ENCODE measurements at regions not wholly inside any gene's neighbourhood (a gene's known extent, or its start where the extent isn't known, plus 50 kb on each side); places are given as distances from the start of the nearest gene placed in this dataset.

DNA sequence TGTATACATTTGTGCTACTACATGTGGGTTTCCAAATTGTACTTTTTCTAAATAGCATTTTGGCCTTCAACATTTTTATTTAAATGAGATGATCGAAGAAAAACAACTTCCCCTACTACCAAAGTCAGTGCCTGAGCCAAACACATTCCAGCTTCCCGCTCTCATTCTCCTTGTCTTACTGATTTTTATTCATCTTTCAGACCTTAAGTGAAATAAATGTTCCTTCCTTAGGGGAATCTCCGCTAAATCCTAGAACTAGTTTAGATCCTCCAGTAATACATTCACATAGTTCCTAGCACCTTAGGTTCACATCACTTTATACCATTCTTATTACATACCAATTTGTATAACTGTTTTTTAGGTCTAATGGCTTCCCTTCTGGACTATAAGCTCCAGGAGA is 122.3 kb upstream of the COL3A1 start:
- no peak for DNase-seq

DNA sequence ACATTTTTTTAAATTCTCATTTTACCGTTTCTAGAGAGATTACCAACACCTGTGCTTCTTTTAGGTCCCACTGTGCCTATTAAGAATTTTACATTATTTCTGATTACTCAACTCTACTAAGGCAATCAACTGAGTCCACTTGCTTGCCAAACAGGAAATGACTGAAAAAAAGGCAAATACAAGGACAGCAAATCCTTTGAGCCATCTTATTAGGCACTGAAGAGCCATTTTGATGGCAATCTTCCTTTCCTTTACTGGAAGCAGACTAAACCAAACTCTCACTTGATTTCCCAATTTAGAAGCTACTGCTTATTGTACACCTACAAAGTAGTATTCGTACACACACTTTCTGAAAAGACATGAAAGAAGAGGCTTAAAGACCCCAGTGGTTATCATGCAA is 121.4 kb upstream of the COL3A1 start:
- DNase-seq = no peak

DNA sequence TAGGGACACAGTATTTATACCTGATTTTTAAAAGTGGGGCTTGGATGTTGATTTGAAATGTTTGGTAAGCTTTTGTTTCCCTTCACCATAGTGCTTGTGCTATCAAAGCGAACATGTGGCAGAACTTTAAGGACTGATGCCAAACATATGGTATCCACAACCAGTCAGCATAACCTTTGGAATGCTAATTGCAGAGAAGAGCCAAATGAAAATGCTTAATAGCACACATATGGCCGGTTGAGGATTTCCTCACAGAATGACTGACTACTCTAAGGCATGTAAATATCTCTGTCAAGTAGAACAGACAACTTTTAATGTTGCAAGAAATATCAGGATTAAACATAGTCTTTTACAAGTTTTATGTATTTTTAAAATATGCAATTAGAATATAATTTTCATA is 120.9 kb upstream of the COL3A1 start:
- DNase-seq = no peak

DNA sequence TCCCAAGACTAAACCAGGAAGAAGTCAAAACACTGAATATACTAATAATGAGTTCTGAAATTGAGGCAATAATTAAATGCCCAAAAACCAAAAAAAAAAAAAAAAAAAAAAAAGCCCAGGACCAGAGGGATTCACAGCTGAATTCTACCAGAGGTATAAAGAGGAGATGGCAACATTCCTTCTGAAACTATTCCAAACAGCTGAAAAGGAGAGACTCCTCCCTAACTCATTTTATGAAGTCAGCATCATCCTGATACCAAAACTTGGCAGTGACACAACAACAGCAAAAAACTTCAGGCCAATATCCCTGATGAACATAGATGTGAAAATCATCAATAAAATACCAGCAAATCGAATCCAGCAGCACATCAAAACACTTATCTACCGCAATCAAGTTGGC is 108.5 kb upstream of the COL3A1 start:
- no peak for DNase-seq

DNA sequence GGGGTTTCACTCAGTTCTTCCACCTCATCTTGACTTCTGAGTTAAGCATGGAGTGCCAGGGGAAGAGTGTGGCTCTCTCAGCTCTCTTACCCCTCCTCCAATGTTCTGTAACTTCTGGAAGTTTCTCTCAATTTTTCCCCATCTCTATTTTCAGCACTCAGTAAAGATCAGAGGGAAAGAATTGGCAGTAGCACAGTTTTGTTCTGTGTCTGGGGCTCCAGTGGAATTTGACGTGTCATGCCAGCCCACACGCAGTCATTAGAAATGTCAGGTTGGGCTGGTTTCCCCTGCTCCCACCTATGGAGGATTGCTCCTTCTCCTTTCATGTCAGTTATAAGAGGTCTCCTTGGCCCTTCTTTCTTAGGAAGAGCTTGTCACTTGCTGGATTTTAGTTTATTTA is 104.6 kb upstream of the COL3A1 start:
- DNase-seq = no peak

DNA sequence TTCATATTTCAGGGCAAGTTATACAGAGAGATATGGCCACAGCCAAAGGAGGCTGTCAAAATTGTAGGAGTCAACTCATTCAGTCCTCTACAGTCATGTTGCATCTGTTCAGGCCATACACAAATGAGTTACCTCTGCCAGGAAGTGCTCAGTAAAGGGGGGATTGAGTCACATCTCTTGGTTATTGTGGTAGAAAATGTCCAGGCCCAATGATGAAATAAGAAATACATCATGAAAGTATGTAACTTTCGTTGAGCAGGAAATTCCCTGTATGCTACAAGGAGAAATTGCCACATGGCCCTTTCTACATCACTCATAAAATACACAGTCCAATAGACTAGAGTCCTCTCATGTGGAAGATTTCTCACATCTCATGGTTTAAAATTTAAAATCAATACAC is 103.9 kb upstream of the COL3A1 start:
- no peak for DNase-seq

DNA sequence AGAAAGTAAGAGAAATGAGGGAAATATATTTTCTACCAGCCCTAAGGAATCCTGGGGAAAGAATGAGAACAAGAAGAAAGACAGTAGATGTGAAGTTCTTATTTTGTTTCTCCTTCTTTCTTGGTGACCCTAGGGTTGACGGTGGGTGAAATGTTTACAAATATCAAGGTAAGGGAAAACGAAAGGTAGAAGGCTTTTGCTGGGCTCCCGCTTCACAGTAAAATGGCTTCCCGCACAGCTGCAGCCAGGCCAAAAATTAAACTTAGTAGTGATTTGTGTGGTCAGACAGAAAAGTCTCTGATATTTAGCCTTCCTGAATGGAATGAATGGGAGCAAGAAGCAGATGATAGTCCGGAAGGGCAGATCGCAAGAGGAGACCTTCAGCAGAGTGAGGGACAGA is 99.1 kb upstream of the COL3A1 start:
- DNase-seq = no peak

DNA sequence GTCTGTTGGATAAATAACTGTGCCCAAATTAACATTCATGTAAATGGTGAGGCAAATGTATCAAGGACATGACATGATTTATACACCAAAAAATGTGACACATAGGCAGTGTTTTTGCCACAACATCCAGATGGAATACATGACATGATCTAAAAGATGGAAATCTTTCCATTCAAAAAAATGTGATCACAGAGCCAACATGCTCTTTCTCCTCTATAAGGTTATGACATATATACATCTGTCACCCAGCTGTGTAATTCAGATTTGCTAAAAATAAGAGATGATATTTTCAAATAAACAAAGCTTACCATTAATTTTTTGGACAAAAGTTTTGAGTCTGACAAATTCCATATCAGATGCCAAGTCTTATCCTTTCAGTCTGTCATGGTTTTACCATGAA is 95.5 kb upstream of the COL3A1 start:
- DNase-seq = no peak

DNA sequence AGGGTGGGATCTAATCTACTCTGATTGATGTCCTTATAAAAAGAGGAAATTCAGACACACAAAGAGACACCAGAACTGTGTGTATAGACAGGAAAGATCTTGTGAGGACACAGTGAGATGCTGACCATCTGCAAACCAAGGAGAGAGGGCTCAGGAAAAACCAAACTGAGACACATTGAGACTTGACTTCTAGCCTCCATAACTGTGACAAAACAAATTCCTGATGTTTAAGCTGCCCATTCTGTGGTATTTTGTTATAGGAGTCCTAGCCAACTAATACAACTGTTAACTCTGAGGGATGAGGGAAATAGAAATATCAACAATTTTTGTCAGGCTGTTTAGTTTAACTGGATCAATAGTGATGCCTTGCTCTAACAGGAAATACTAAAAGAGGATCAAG is 93.4 kb upstream of the COL3A1 start:
- no peak for DNase-seq

DNA sequence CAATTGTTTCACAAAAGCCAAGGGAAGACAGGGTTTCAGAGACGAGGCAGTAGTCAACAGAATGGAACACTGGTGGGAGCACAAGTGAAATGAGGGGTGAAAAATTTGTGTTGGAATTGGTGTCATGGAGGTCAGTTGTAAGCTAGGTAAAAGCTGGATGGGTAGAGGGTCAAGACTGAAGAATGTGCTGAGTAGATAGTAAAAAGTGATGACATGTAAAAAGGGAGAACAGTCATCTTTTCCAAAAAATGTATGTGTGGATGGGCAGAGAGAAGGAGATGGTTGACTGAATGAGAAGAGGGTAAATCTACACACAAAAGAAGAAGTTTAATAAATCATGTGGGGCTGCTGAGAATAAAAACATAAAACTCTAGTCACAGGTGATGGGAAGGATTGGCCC is 92.7 kb upstream of the COL3A1 start:
- DNase-seq = no peak

DNA sequence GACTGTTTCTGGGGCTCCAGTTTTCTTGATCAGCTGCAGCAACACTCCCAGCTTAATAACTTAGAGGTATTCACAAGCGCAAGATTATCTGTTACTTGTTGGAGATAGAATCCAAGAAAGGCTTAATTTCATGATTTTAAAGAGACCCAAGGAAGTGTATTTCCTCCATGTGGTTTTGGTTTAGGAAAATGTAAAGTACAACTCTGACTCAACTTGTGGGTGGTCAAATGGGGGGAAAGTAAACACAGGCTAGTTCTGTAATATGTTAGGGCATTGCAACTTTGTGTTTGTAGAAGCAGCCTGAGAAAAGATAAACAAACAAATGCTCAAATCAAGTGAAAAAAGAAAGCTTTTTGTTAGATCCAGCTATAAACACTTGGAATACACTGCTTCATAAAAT is 90.1 kb upstream of the COL3A1 start:
- no peak for DNase-seq

DNA sequence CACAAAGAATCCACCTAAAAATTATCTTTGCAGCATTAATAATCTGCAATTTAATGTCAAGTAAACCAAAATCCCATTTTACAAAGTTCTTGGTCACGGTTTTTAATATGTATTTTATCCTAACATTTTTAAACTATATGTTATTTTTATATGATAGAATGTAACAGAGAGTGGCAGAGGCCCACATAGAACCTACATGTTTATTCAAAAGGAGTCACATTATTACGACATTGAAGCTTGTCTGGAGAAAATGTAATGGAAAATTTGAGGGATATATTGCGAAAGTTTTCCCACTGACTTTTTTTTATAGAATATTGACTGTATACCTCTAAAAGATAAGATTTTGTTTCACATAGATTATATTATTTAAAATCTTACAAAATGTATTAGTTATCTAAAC is 89.7 kb upstream of the COL3A1 start:
- no peak for DNase-seq

DNA sequence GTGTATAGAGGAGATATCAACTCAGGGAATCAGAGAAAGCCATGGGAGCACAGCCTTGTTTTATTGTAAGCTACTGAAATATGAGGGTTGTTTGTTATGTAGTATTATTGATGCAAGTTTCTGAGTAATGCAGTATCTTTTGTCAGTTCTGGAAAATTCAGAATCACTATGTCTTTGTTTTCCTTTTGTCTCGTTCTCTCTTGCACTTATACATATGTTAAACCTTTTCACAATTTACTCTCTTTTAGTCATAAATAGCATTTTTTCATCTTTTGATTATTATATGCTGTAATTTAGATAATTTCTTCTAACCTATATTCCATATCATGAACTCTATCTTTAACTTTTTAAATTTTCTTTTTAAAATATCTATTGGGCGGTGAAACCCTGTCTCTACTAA is 85.0 kb upstream of the COL3A1 start:
- no peak for DNase-seq

DNA sequence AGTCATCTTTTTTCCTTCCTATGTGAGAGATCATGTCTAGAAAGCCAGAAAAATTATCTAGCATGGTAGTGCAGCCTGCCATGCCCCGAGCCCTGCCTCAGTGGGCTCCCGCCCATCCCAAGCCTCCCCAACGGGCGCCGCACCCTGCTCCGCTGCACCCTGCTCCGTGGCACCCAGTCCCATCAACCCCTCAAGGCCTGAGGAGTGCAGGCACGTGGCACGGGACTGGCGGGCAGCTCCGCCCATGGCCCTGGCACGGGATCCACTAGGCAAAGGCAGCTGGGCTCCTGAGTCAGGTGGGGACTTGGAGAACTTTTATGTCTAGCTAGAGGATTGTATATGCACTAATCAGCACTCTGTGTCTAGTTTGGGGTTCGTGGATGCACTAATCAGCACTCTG is 83.4 kb upstream of the COL3A1 start:
- DNase-seq = no peak

DNA sequence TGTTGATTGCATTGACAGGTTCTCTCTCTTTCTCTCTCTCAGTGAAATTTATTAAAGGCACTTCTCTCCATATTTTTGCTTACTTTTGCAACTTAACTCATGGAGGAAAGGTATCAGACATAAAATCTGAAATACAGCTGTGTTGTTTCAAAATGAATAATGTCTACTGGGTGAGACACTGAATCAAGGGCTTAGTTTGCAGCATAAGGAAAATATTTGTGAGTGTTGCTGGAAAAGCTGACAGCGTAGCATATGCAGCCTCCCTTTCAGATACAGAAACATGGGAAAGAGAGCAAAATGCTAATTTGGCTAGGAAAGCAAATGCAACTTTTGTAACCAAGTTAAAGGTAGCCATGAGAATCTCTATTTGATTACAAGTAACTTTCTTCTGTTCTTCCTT is 81.5 kb upstream of the COL3A1 start:
- no peak for DNase-seq

DNA sequence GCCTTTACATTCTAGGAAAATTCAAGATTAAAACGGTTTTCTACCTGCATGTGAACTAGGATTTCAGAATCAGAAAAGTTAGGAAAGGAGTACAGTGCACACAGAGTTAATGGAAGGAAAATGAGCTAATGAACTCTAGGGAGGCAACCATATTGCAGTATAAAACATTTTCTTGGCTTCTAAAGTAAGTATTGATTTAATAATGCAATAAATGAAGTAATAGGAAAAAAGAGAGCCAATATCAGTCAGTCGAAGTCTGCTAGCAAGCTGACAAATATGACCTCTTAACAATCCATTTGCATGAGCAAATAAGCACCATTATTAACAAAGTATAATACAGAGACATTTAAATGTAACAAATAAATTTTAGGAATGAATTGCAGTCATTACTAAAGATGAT is 80.2 kb upstream of the COL3A1 start:
- no peak for DNase-seq

DNA sequence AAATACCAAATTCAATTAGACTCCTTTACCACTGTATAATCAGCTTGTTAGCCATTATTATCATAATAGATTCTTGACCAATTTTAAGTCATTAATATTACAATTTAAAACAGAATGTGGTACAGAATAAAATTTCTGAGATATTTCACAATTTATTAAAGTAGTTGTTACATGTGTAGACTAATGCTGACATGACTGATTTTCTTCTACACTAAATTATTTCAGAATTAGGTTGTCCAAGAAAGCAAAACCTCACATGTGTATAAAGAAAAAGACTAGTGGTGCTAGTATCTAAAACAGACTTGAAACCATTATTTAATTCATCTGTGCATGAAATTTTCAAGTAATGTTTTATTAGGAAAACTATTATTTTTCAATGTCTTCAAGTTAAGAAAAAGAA is 79.2 kb upstream of the COL3A1 start:
- no peak for DNase-seq

DNA sequence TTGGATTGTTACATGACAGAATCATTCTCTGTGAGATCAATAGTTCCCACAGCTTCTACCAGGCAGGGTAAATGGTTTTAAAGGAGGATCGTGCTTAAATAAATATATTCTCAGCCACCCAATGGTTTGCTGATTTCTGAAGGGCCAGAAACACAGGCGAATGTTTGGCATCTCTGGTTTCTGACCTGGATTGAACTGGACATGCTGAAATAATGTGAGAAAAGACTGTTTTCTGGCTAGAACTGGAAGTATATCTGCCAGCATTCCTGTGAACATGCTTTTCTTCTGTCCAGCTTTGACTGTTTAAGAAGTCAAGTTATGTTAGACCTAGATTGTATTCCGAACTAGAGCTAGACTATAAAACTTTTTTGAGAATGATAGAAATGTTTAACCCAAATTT is 77.1 kb upstream of the COL3A1 start:
- no peak for DNase-seq

DNA sequence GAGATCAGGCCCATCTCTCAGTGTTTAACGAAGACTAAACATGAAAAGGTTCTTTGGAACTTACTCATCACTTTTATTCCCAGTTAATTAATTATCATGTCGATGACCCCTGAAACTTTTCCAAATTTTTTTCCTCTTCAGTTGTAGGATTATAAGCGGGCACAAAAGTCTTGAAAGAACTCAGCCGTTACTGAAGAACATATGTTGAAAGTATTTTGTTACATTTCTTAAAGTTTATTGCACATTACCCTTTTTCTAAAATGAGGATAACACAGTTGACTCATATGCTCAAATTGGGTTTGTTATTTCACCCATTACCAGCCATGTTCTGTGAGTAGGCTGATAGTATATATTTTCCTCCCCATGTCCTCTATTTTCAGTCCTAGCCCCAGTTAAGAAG is 75.9 kb upstream of the COL3A1 start:
- no peak for DNase-seq

DNA sequence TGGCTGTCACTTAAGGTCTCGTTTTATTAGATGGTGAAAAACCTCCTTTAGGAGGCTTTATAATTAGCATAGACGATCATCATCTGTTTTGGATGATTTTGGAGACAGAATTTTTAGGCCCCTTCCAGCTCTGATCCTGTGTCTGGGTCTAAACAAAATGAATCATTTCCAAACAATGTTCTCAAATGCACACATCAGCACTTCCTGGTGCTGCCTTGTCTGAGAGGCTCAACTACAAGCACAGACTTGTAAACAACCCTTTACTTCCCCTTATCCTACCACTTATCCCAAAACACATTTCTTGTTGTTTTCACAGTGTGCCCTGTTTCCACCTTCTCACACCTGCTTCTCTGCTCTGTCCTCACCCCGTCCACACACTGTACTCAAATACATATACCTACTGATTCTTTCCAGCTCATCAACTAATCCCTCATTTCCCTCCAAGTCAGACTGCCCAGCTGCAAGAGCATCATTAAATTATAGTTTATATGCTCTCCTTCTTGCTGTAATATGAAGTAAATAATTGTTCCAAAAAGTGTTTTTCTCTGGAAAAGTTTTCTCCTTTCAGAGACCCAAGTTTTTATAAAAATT is 71.2 kb upstream of the COL3A1 start:
- DNase-seq = no peak

DNA sequence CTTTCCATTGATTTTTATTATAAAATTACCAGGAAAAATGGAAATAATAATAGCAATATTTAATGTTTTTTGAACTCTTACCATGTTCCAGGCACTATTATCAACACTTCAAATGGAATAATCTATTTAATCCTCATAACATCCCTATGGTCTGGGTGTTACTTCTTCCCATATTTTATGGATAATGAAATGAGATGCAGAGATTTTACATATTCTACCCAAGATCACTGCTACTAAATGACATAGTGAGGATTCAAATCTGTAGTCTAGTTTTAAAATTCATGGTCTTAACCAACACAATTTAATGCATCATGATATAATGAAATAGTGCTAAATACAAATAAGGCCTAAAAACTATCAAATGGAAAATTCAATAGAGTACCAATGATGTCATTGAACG is 70.4 kb upstream of the COL3A1 start:
- no peak for DNase-seq

DNA sequence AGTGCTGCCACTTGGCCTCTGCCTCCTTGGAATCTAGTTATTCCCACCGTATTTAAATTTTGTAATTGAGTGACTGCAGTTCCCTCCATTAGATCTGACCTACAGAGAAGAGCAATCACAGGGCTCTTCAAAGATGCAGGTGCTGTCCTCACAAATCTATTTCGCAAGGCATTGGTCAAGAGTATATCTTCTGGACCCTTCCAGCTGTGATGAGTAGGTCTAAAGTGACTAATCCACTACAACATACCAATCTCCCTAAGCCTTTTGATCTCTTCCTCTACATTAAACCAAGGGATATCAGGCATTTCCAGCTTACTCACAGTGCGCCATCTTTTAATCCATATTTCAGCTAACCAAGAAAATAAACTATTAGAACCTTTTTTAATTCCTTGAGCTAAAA is 65.1 kb upstream of the COL3A1 start:
- no peak for DNase-seq

DNA sequence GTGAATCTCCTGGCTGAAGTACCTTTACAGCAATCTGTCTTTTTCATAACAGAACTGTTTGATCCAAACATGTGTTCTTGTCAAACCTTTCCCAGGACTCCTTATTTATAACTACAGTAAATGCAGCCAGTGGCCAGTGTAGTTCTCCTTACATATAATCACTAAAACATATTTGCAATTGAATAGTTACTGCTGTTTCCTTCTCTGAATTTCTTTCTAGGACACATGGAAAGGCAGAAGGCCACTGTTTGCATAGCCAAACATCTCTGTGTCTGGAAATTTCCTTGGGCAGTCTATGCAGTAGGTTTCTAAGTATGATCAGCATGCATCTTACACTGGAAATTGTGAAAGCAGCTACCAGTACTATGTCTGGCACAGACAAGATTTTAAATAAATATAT is 57.4 kb upstream of the COL3A1 start:
- no peak for DNase-seq

DNA sequence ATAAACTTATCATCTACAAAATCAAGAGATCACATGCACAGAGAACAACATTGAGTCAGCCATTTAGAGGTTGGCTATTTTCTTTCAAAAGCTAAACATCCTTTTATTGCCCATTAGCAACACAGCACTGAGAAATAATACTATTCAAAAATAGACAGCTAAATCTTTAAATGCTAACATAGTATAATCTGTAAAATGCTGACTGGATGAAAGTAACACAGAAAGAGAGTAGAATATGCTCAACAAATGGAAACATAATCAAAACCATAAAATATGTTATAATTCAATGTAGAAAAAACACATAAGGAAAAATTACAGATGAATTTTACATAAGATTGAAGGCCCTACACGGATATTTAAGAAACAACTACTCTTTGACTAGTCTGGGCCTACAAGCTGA is 56.5 kb upstream of the COL3A1 start:
- no peak for DNase-seq

DNA sequence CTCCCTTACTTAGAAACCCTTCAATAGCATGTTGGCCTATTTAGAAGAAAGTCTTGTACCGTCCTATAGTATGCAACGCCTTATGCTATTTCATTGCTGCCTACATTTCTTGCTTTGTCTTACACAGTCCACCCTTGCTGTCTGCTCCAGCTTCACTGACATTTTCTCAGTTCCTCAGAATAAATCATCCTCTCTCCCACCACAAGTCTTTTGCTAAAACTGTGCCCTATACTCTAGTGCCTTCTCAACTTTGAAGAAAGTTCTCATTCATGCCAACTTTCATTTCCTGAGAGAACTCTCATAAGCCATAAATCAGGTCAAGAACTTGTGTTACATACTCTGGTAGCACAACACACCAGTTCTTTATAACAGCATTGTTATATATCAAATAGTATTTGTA is 54.3 kb upstream of the COL3A1 start:
- no peak for DNase-seq

Data from left kidney (tissue), 1 donor.